HG03025 (cell line): ENCODE measurements at regions not wholly inside any gene's neighbourhood (a gene's known extent, or its start where the extent isn't known, plus 50 kb on each side); places are given as distances from the start of the nearest gene placed in this dataset.

ENCODE experiments used
- ATAC-seq: cut with Tn5 transposase; IDR thresholded peaks from one replicate; pipeline ENCODE4 v1.9.1; 2021; ENCODE audit warnings: mild to moderate bottlenecking, moderate library complexity; ENCODE audit not compliant: unreplicated experiment, low FRiP score

GRCh38 chr6:148218542-148219258 is 123.9 kb upstream of the SASH1 start:
- no peak for ATAC-seq

DNA sequence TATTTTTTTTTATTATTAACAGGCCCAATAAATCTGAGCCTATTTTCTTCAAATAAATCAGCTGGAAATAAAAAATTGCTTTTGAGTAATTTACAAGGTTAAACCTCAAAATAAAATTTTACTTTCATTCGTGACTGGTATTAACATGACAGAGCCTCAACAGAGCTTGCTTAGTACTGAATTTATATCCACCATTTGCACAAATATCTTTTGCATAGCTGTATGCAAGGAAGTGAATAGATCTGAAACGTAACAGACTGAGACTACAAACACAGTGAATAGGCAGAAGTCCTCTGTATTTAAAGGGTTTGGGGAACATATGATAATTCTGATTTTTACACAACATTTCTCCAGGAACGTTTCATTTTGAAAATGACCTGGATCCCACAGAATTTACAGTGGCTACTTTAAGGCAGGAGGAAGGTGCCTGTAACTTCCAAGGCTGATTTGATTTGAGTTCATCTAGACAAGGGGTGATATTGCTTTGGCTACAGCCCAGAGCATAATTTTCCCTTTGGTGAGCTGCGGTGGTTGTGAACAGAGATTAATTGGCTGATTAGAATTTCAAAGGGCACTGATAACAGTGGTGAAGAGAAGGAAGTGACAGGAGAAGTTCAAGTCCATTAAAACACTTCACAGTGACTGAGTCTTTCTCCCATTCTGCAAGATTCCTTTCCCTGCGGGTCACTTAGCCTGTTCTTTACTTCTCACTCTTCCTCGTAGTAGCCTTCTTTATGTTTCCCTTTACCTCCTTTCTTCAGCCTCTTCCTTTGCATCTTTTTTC is 121.2 kb upstream of the SASH1 start:
- ATAC-seq, result no peak

DNA sequence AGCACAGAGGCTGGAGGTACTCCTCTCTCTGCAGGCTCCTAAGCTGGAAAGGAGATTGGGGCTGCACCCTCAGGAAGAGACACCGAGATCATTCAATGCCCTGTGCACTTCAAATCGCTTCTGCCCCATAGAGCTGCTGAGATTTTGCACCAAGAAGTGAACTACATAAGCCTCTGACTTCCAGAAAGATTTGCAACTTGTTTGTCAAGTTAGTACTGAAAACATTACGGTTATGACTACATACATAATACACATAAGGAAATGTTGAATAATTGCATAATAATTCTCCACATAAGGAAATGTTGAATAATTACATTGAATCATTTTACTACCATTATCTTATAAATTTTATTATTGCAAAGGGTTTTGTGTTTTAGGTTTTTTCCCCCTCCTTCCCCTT is 120.3 kb upstream of the SASH1 start:
- ATAC-seq, result no peak

- no peak for ATAC-seq
Observed at GRCh38 chr6:148222846-148223245, 119.8 kb upstream of the SASH1 start.

GRCh38 chr6:148223424-148223842 is 119.2 kb upstream of the SASH1 start:
- no peak for ATAC-seq

DNA sequence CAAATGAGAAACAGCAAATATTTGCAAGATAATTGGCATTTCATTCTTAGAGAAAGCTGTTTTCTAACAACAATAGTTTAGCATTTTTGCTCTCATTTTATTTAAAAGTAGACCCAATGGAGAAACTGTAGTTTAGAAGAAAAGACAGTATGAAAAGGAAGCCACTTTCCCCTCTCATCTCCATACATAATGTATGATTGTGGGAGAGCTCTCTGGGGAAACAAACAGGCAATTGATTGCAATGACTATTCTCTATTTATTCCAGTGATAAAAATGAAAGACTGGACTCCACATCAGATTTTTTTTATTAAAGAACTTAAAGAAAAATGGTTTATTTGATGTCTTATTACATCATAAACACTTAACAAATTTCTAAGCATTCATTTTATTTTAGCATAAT is 116.8 kb upstream of the SASH1 start:
- no peak for ATAC-seq

- no peak for ATAC-seq
Observed at GRCh38 chr6:148226284-148226683, 116.4 kb upstream of the SASH1 start.

GRCh38 chr6:148231572-148231971 is 111.1 kb upstream of the SASH1 start:
- ATAC-seq, result no peak

- ATAC-seq, result no peak
Observed at GRCh38 chr6:148235446-148235845, 107.2 kb upstream of the SASH1 start.

DNA sequence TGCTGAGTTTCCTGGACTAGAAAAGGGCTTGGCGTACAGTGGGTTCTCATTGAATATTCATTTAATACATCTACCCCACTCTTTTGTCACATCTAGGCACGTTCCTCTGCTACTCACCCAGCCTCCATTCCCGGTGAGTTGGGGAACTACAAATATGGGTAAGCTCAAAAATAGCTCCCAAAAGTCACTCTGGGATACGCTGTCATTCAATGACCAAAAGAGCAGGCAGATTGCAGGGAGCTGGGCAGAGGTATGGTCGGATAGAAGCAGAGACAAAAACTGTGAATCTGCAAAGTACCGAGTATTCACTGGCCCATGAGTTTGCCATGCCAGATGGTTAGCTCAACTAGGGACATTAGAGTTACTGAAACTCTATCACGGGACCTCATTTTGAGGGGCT is 103.9 kb upstream of the SASH1 start:
- no peak for ATAC-seq

- no peak for ATAC-seq
Observed at GRCh38 chr6:148239215-148239614, 103.4 kb upstream of the SASH1 start.

DNA sequence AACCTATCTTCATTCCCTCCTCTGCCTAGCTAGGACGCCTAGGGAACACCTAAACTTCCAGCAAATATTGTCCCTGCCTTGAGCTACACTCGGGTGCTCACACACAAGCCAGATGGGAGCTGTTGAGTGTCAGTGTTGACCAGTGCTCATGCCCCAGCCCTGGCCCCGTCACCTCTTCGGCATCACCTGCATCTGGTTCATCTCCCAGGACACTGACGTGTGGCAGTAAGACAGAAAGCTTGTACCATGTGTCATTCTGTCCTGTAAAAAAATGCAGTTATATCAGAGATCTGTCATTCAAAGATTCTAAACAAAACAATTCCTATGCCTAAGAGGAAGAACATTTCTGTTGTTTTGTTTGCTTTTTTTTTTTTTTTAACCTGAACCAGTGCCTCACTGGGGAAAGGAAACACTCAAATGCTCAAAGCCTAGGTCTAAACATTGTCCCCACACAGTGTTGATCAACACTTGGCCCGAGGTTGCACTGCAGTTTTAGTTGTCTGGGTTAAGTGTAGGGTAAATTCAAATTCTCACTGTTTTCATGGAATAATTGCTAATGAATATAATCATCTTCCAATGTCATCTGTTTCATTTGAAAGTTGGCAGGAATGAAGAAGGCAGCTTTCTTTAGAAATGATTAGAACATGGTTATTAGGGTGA is 102.7 kb upstream of the SASH1 start:
- no peak for ATAC-seq

- no peak for ATAC-seq
Observed at GRCh38 chr6:148240461-148240840, 102.2 kb upstream of the SASH1 start.

GRCh38 chr6:148240861-148241477 is 101.7 kb upstream of the SASH1 start:
- ATAC-seq, result no peak

DNA sequence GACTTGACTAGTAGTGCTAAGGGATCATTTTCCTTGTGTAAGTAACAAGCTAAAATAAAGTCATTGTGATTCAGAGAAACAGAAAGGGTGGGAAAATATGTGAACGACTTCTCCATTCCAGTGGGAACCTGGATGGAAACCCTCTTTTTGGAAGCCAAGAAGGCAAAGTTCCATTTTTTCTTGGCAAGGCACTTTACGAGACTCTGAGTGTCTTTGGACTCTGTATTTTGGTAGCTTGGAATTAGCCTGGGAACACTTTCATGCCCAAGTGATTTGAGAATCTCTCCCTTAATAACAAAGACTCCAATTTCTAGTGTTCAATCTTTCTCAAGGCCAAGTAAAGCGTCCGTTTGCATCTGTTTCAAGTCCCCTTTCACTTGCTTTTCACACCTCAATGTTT is 100.5 kb upstream of the SASH1 start:
- no peak for ATAC-seq

DNA sequence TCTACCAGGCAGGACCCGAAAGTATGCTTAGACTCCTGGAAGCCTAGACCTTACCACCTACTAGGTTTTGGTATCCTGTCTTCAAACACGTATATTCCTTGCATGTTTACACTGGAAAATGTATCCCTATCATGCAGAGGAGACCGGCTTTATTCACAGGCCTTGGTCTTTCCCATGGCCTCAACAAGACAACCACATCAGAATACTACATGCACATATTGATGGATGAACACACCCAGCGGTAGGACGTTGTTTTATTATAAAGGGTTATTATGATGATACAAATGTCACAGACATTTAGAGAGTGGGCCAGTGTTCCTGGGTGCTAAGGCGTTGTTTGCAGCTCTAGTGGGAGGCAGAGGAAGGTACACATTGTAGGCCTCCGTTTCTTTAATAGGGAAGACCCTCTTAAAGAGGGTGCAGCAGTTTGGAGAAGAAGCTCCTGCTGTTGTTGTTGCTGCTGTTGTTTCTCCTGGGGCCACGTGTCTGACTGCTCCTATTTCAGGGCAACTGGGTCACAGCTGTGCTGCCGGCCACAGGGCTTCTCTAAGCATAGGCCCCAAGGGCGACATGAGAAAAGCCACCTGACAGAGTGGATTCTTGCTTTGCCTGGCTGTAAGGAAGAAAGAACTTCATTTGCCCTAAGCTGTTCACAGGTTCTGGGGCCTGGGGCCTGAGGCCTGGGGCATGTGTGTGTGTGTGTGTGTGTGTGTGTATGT is 98.3 kb upstream of the SASH1 start:
- ATAC-seq, result no peak

DNA sequence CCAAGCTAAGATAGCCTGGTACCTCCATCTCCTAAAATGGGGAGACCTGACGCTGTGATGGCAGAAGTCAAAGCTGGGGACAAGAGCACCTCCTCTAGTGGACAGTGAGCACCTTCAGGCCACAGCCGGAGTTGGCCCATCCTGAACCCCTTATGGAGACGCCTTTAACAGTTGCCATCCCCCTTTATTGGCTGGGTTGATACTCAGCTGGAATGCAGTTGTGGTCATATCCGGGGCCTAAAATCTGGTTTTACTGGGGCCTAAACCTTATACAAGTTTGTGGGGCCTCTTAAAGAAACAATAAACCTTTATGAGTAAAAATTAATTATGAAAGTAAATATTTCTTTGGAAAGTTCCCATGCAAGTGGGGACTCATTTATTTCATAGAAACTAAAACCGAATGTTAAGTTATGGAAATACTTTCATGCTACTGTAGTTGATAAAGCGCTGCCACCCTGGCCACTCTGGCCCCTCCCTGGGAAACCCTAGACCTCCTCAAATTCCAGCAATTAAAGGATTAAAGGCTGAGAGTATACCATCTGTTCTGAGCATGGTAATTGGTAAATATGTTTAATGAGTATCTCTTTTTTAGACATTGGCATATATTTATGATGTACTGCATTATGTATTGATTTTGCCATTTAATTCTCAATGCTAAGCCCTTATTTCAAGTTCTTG is 95.1 kb upstream of the SASH1 start:
- ATAC-seq, result no peak

DNA sequence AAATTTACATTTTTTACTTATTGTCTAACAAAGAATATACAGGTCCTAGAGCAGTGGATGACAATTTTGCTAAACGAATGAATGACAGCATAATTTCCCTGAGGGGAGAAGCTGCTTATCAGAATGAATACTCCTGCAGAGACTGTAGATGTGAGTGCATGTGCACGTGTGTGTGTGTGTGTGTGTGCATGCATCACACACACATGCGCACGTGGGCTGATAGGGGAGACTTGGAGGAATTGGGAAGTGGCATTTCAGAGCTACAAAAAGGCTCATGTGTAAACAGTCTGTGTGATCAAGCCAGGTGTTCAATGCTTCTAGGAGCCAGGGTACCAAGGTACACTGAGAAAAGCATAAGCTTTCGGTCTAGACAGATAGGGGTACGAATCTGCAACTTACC is 93.5 kb upstream of the SASH1 start:
- ATAC-seq, result no peak

DNA sequence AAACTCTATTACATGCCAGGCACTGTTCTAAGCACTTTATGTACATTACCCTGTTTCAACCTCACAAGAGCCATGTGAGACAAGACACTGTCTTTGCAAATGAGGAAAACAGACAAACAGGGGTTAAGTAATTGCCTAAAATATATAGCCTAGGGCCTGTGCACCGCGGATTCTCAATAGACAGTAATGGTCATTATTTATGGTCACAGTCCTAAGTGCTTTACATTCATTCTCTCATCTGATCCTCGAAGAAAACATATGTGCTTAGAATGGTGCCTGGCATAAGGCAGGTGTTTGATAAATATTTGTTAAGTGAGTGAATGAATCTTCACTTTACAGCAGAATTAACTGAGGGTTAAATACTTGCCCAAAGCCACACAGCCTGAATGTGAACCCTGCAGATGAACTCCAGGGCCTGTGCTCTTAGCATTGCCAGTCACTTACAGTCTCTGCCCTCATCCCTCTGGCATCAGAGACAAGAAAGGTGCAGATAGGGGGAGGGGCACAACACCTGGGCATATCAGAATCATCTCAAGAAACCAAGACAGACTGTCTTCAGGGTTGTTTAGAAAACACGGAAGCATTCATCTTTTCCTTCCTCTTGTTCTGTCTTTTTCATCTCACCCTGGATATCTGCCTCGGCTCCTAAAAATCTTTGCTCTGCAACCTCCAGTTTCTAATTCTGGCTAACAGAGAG is 92.8 kb upstream of the SASH1 start:
- no peak for ATAC-seq
